ENCODE measurements at regions not wholly inside any gene's neighbourhood (a gene's known extent, or its start where the extent isn't known, plus 50 kb on each side); places are given as distances from the start of the nearest gene placed in this dataset.

DNA sequence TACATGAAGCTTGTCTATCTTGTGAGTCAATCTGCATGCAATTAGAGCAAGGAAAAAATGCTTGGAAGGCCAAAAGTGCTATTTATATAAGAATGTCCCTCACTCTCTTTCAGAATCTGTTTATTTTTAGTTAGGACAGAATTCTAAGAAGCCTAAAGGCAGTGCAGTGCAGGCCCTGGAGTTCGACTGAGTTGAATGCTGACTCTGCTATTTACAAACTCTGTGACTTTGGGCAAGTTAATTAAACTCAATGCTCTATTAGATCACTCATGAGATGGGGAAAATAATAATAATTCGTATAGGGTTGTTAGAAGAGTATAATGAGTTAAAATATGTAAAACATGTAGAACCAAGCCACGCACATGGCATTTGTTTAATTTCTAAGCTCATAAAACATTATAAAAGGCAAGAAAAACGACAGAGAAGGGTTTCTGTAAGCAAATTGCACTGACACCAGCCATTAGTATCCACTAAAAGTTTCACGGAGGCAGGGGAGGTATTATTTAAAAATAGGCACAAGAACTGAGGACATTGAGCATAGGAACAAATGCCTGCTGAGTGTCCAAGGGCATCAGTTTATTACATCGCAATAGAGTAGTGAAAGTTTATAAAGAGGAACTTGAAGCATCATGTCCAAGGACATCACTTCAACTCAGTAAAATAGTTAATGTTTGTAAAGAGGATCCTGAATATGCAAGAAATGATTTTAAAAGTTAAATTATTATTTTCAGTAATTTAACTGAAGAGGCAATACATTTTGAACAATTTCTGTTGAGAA lies 115.0 kb upstream of the INPP4B start:
- TF ChIP-seq CTCF (IDR thresholded peaks at IDR 0.05): no peak
- H3K36me3 Mint-ChIP-seq (ENCODE audit: low read depth): no peaks in the 10 kb centered on the region
- no peaks in the 10 kb centered on the region for H3K9me3 Mint-ChIP-seq (ENCODE audit: low read depth)
- H3K27me3 Mint-ChIP-seq (ENCODE audit: low read depth): peaks cover 16% of the 10 kb centered on the region
- H3K27ac Mint-ChIP-seq (ENCODE audit: unreplicated experiment): no peak overlapping the region
- peaks cover 11% of the 10 kb centered on the region for H3K4me1 Mint-ChIP-seq (ENCODE audit: low read depth)
- H3K4me3 Mint-ChIP-seq (ENCODE audit: unreplicated experiment): no peak overlapping the region
- no peak for DNase-seq (ENCODE audit: low spot score)

- no peak for DNase-seq (ENCODE audit: low spot score)
- Mint-ChIP-seq H3K4me1 (ENCODE audit: low read depth) (peaks cover 11% of the 10 kb centered on the region), H3K36me3 (ENCODE audit: low read depth) (no peaks in the 10 kb centered on the region), H3K4me3 (ENCODE audit: unreplicated experiment) (no peak overlapping the region), H3K27ac (ENCODE audit: unreplicated experiment) (no peak overlapping the region), H3K27me3 (ENCODE audit: low read depth) (peaks cover 16% of the 10 kb centered on the region), H3K9me3 (ENCODE audit: low read depth) (no peaks in the 10 kb centered on the region)
- no peak for TF ChIP-seq CTCF (IDR thresholded peaks at IDR 0.05)
These were observed 115.8 kb upstream of the INPP4B start for GRCh38 chr4:142961866-142962265.

DNA sequence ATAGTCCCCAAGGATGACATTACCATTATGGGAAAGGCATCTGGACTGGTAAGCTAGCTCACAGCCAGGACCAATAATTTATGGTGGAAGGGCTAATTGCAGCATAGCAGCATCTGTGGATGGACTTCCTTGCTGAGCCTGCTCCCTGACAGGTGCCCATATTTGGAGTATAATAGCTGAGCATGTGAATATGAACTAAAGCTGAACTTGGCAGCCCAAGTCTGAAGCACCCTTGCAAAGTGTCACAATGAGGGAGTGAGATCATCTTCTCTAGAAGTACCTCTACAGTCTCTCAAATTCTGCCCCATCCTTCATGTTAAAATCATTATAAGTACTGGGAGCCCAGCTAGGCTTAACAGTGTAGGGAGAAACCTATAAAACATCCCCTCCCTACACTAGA lies 128.2 kb upstream of the INPP4B start:
- peaks cover 7% of the 10 kb centered on the region for H3K27me3 Mint-ChIP-seq (ENCODE audit: low read depth)
- no peaks in the 10 kb centered on the region for H3K36me3 Mint-ChIP-seq (ENCODE audit: low read depth)
- H3K4me3 Mint-ChIP-seq (ENCODE audit: unreplicated experiment): no peak overlapping the region
- no peak overlapping the region for H3K27ac Mint-ChIP-seq (ENCODE audit: unreplicated experiment)
- H3K9me3 Mint-ChIP-seq (ENCODE audit: low read depth): no peaks in the 10 kb centered on the region
- DNase-seq (ENCODE audit: low spot score): no peak
- H3K4me1 Mint-ChIP-seq (ENCODE audit: low read depth): no peaks in the 10 kb centered on the region
- TF ChIP-seq CTCF (IDR thresholded peaks at IDR 0.05): no peak

- H3K4me1 Mint-ChIP-seq (ENCODE audit: low read depth): no peaks in the 10 kb centered on the region
- H3K9me3 Mint-ChIP-seq (ENCODE audit: low read depth): no peaks in the 10 kb centered on the region
- DNase-seq (ENCODE audit: low spot score): no peak
- H3K27me3 Mint-ChIP-seq (ENCODE audit: low read depth): peaks cover 10% of the 10 kb centered on the region
- no peak for TF ChIP-seq CTCF (IDR thresholded peaks at IDR 0.05)
- H3K36me3 Mint-ChIP-seq (ENCODE audit: low read depth): no peaks in the 10 kb centered on the region
- H3K27ac Mint-ChIP-seq (ENCODE audit: unreplicated experiment): no peak overlapping the region
- no peak overlapping the region for H3K4me3 Mint-ChIP-seq (ENCODE audit: unreplicated experiment)
These were observed 129.5 kb upstream of the INPP4B start for GRCh38 chr4:142975618-142976017.

DNA sequence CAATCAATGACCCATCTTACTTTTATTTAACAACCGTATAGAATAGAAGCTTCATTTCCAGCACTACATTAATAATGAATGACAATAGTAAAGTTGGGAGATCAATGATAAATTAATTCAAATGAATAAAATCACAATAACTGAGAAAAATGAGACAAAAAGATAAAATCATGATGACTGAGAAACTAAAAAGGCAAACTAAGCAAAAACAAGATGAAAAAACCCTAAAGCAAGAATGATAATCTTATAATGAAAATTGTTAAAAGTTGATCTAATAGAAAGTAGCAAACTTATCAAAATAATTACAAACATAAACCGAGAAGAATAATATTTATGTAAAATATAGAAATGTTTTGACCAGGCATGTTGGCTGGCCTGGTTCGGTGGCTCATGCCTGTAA lies 130.4 kb upstream of the INPP4B start:
- Mint-ChIP-seq H3K4me1 (ENCODE audit: low read depth) (no peaks in the 10 kb centered on the region), H3K4me3 (ENCODE audit: unreplicated experiment) (no peak overlapping the region), H3K27me3 (ENCODE audit: low read depth) (peaks cover 14% of the 10 kb centered on the region), H3K9me3 (ENCODE audit: low read depth) (no peaks in the 10 kb centered on the region), H3K36me3 (ENCODE audit: low read depth) (no peaks in the 10 kb centered on the region), H3K27ac (ENCODE audit: unreplicated experiment) (no peak overlapping the region)
- no peak for DNase-seq (ENCODE audit: low spot score)
- no peak for TF ChIP-seq CTCF (IDR thresholded peaks at IDR 0.05)
